HCT116 (cell line): ENCODE measurements at regions not wholly inside any gene's neighbourhood (a gene's known extent, or its start where the extent isn't known, plus 50 kb on each side); places are given as distances from the start of the nearest gene placed in this dataset.
"Not testable (repeated sequence)": the region's sequence is repeated elsewhere in the genome, so short reads cannot be mapped to it uniquely, and the experiment has no call there.

Source experiments
- ATAC-seq: fragments of 200-7000 bp; cut with Tn5 transposase; 2 replicates; pipeline ENCODE4 v1.9.1; 2020; ENCODE audit warnings: mild to moderate bottlenecking, moderate library complexity
- BruUV-seq: library from RNA; stranded (reverse); fragments of 400-500 nt; replicated peaks from 2 replicates; lab custom pipeline; 2021; lab: Mats Ljungman, UMichigan
- CTCF ChIA-PET: fragments of 300-600 bp; sonication (Branson Sonifier 250); formaldehyde crosslinking; loops from one replicate; lab custom pipeline; 2021; ENCODE audit warnings: antibody characterized with exemption; lab: Charles Lee
- POLR2A ChIA-PET: fragments of 300-600, 350-600 bp; sonication (Branson Sonifier 250); formaldehyde crosslinking; loops from one replicate; lab custom pipeline; 2021; ENCODE audit warnings: antibody characterized with exemption; lab: Charles Lee
- RAD21 ChIA-PET, 2 experiments: fragments of 300-600 bp; sonication (Branson Sonifier 250); formaldehyde crosslinking; loops; one replicate each; lab custom pipeline; 2023; ENCODE audit warnings: low total read pairs in 2 of 2; ENCODE audit not compliant: uncharacterized antibody in 2 of 2, unreplicated experiment in 2 of 2, low non-redundant PET in 1 of 2; lab: Charles Lee
- DNase-seq: peaks from one replicate; pipeline ENCODE4 v3.0.0-alpha.2; 2010; ENCODE audit warnings: low read depth, low spot score
- H2AFZ ChIP-seq: fragments of 200-600 bp; shearing (Covaris generic), sonication (generic); 2 replicates; pipeline ENCODE4 v1.6.1; 2017; ENCODE audit warnings: low read depth, mixed run types, mixed read lengths, antibody characterized with exemption, low read length; ENCODE audit not compliant: poor library complexity, severe bottlenecking
- H3K27ac ChIP-seq: 2 replicates; pipeline ENCODE4 v1.5.1; 2012; ENCODE audit warnings: low read depth, low read length
- H3K27me3 ChIP-seq: fragments of 200-600 bp; sonication (generic); 2 replicates; pipeline ENCODE4 v1.6.1; 2016; ENCODE audit warnings: mixed run types, low read length, mixed read lengths; ENCODE audit not compliant: insufficient read depth
- H3K36me3 ChIP-seq, 2 experiments: fragments of 200-500 bp in 1 of 2; fragments of 200-600 bp in 1 of 2; sonication (Bioruptor generic) in 1 of 2; sonication (generic) in 1 of 2; 2 replicates each; pipeline versions ENCODE4 v1.5.1 to v1.6.1; 2014 to 2016; ENCODE audit warnings: low read length in 2 of 2, inconsistent platforms in 1 of 2, mixed read lengths in 1 of 2, mixed run types in 1 of 2; ENCODE audit not compliant: insufficient read depth in 2 of 2, control insufficient read depth in 1 of 2
- H3K4me1 ChIP-seq, 2 experiments: fragments of 200-600 bp in 1 of 2; sonication (generic) in 1 of 2; 2 replicates each; pipeline versions ENCODE4 v1.5.1 to v1.6.1; 2012 to 2017; ENCODE audit warnings: low read length in 2 of 2, inconsistent platforms in 1 of 2, mild to moderate bottlenecking in 1 of 2, mixed read lengths in 1 of 2, mixed run types in 1 of 2, moderate library complexity in 1 of 2; ENCODE audit not compliant: insufficient read depth in 2 of 2, control insufficient read depth in 1 of 2
- H3K4me2 ChIP-seq: fragments of 200-600 bp; sonication (generic); 2 replicates; pipeline ENCODE4 v1.6.1; 2017; ENCODE audit warnings: mixed run types, low read length, mixed read lengths
- H3K4me3 ChIP-seq, 2 experiments: fragments of 200-600 bp in 1 of 2; sonication (generic) in 1 of 2; replicated peaks in 1 of 2; 2 replicates each; pipeline ENCODE4 v1.5.1; 2011 to 2016; ENCODE audit warnings: low read length in 2 of 2, control low read depth in 1 of 2, low read depth in 1 of 2, mild to moderate bottlenecking in 1 of 2, mixed read lengths in 1 of 2, mixed run types in 1 of 2
- H3K79me2 ChIP-seq: fragments of 200-600 bp; sonication (generic); 2 replicates; pipeline ENCODE4 v1.6.1; 2017; ENCODE audit warnings: mild to moderate bottlenecking, mixed run types, low read length, moderate library complexity, mixed read lengths; ENCODE audit not compliant: insufficient read depth
- H3K9ac ChIP-seq: fragments of 200-600 bp; sonication (generic); 2 replicates; pipeline ENCODE4 v1.6.1; 2016; ENCODE audit warnings: low read length, mixed read lengths
- H3K9me2 ChIP-seq: fragments of 200-600 bp; sonication (generic), shearing (Covaris generic); 2 replicates; pipeline ENCODE4 v1.6.1; 2017; ENCODE audit warnings: mixed run types, mild to moderate bottlenecking, moderate library complexity; ENCODE audit not compliant: insufficient read depth
- H3K9me3 ChIP-seq, 2 experiments: fragments of 200-500 bp in 1 of 2; fragments of 200-600 bp in 1 of 2; sonication (Bioruptor generic) in 1 of 2; sonication (generic) in 1 of 2; 2 replicates each; pipeline ENCODE4 v1.6.1; 2014 to 2017; ENCODE audit warnings: low read length in 2 of 2, mixed read lengths in 2 of 2, inconsistent platforms in 1 of 2, low read depth in 1 of 2, mild to moderate bottlenecking in 1 of 2, mixed run types in 1 of 2, moderate library complexity in 1 of 2; ENCODE audit not compliant: control insufficient read depth in 1 of 2, insufficient read depth in 1 of 2
- H4K20me1 ChIP-seq: fragments of 200-600 bp; sonication (generic), shearing (Covaris generic); 2 replicates; pipeline ENCODE4 v1.6.1; 2017; ENCODE audit warnings: mixed run types, mild to moderate bottlenecking, moderate library complexity; ENCODE audit not compliant: insufficient read depth
- CBX3 ChIP-seq: IDR thresholded peaks from 2 replicates; pipeline ENCODE4 v1.6.1; 2012; ENCODE audit warnings: low read depth
- CTCF ChIP-seq, 3 experiments: fragments of 200-600 bp in 1 of 3; sonication (generic) in 1 of 3; IDR thresholded peaks in 2 of 3; conservative IDR thresholded peaks in 1 of 3; 2 replicates each; pipeline ENCODE4 v1.5.1; 2012 to 2017; ENCODE audit warnings: low read depth in 2 of 3, low read length in 2 of 3, antibody characterized with exemption in 1 of 3, borderline replicate concordance in 1 of 3, control low read depth in 1 of 3, mild to moderate bottlenecking in 1 of 3, mixed read lengths in 1 of 3, mixed run types in 1 of 3, moderate library complexity in 1 of 3; ENCODE audit not compliant: insufficient read depth in 1 of 3
- ZFX ChIP-seq: fragments of 450-650 bp; IDR thresholded peaks from 2 replicates; pipeline ENCODE4 v1.6.1; 2017
- intact Hi-C: fragments of 100-400 bp; cut with micrococcal nuclease; formaldehyde crosslinking; loops from 2 replicates; pipeline ENCODE4 v1.10.0; 2022
- TF ChIP-seq, protein P1 (sequence below): IDR thresholded peaks from 2 replicates; pipeline ENCODE4 v1.6.1; 2012; ENCODE audit warnings: low read depth
- TF ChIP-seq, protein P2 (sequence below): IDR thresholded peaks from 2 replicates; pipeline ENCODE4 v1.6.1; 2011; ENCODE audit warnings: mild to moderate bottlenecking, low read length, moderate library complexity; ENCODE audit not compliant: insufficient replicate concordance; ENCODE audit errors: extremely low read depth

DNA sequence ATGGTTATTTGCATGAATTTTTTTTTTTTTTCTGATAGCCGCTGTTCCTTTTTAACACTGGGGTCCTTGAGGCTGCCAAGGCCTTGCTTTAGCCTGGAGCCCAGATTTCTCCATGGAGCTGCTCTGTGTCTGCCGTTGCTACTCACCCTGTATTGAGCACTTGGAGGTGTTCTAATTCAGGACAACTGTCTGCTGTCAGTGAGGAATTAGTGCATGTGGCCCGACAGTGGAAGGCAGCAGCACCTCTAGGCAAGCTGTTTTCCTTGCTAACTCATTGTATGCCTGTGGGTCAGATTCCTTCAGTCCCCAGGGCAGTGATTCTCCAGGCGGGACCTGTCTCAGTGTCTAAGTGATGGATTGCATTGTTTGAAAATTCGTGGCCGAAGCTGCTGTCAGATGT lies 147.7 kb upstream of the DPP10 start:
- Histone ChIP-seq H3K4me1 (no peaks in the 10 kb centered on the region), H3K27me3 (no peaks in the 10 kb centered on the region), H3K4me2 (no peak overlapping the region), H3K9me3 (peaks cover 0 to 14% of the 10 kb centered on the region in 2 experiments; a peak in 2 of 4 replicates), H3K9me2 (no peaks in the 10 kb centered on the region), H3K4me3 (no peak overlapping the region), H3K79me2 (no peaks in the 10 kb centered on the region), H3K36me3 (no peaks in the 10 kb centered on the region), H2AFZ (no peak overlapping the region), H3K27ac (no peak overlapping the region), H3K9ac (no peak overlapping the region), H4K20me1 (no peaks in the 10 kb centered on the region)
- RAD21 ChIA-PET: interaction anchor here in 1 of 2 experiments (0.6 kb wide), 1 partner anchor 115 kb away, joined by 3 read pairs; no protein-coding TSS in a partner anchor
- no peak for DNase-seq
- intact Hi-C loops: no loop called here
- POLR2A ChIA-PET: no interaction called here
- no peak for ATAC-seq
- CTCF ChIA-PET: no interaction called here
- BruUV-seq: no TSS peak
- TF ChIP-seq, protein P1, sequence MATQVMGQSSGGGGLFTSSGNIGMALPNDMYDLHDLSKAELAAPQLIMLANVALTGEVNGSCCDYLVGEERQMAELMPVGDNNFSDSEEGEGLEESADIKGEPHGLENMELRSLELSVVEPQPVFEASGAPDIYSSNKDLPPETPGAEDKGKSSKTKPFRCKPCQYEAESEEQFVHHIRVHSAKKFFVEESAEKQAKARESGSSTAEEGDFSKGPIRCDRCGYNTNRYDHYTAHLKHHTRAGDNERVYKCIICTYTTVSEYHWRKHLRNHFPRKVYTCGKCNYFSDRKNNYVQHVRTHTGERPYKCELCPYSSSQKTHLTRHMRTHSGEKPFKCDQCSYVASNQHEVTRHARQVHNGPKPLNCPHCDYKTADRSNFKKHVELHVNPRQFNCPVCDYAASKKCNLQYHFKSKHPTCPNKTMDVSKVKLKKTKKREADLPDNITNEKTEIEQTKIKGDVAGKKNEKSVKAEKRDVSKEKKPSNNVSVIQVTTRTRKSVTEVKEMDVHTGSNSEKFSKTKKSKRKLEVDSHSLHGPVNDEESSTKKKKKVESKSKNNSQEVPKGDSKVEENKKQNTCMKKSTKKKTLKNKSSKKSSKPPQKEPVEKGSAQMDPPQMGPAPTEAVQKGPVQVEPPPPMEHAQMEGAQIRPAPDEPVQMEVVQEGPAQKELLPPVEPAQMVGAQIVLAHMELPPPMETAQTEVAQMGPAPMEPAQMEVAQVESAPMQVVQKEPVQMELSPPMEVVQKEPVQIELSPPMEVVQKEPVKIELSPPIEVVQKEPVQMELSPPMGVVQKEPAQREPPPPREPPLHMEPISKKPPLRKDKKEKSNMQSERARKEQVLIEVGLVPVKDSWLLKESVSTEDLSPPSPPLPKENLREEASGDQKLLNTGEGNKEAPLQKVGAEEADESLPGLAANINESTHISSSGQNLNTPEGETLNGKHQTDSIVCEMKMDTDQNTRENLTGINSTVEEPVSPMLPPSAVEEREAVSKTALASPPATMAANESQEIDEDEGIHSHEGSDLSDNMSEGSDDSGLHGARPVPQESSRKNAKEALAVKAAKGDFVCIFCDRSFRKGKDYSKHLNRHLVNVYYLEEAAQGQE: no peak
- TF ChIP-seq CTCF (IDR thresholded peaks at IDR 0.05 in 2 of 3, conservative IDR thresholded peaks at IDR 0.05 in 1 of 3; ENCODE audit: borderline replicate concordance in 1 of 3, insufficient read depth in 1 of 3, low read depth in 2 of 3, low read length in 2 of 3): no peak
- TF ChIP-seq, protein P2, sequence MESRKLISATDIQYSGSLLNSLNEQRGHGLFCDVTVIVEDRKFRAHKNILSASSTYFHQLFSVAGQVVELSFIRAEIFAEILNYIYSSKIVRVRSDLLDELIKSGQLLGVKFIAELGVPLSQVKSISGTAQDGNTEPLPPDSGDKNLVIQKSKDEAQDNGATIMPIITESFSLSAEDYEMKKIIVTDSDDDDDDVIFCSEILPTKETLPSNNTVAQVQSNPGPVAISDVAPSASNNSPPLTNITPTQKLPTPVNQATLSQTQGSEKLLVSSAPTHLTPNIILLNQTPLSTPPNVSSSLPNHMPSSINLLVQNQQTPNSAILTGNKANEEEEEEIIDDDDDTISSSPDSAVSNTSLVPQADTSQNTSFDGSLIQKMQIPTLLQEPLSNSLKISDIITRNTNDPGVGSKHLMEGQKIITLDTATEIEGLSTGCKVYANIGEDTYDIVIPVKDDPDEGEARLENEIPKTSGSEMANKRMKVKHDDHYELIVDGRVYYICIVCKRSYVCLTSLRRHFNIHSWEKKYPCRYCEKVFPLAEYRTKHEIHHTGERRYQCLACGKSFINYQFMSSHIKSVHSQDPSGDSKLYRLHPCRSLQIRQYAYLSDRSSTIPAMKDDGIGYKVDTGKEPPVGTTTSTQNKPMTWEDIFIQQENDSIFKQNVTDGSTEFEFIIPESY: no peak
- no peak for TF ChIP-seq ZFX
- no peak for TF ChIP-seq CBX3

DNA sequence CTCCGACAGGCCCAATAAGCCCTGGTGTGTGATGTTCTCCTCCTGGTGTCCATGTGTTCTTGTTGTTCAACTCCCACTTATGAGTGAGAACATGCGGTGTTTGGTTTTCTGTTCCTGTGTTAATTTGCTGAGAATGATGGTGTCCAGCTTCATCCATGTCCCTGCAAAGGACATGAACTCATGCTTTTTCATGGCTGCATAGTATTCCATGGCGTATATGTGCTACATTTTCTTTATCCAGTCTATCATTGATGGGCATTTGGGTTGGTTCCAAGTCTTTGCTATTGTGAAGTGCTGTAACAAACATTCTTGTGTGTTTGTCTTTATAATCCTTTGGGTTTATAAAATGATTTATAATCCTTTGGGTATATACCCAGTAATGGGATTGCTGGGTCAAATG lies 142.1 kb upstream of the DPP10 start:
- H3K79me2 ChIP-seq, H3K27me3 ChIP-seq, H3K27ac ChIP-seq, ATAC-seq, H3K36me3 ChIP-seq, H3K4me2 ChIP-seq, H3K4me3 ChIP-seq, H3K9me2 ChIP-seq, H3K4me1 ChIP-seq, POLR2A ChIA-PET, BruUV-seq, CTCF ChIA-PET, H3K9ac ChIP-seq, intact Hi-C loops, DNase-seq, H4K20me1 ChIP-seq, H3K9me3 ChIP-seq, H2AFZ ChIP-seq, RAD21 ChIA-PET: not testable (repeated sequence)
